A673 (cell line): ENCODE measurements at regions not wholly inside any gene's neighbourhood (a gene's known extent, or its start where the extent isn't known, plus 50 kb on each side); places are given as distances from the start of the nearest gene placed in this dataset.

Experiments
- BruUV-seq: library from RNA; stranded (reverse); fragments of 400-500 nt; replicated peaks from 2 replicates; lab custom pipeline; 2021; lab: Mats Ljungman, UMichigan
- CTCF ChIA-PET: fragments of 300-600 bp; sonication (Branson Sonifier 250); formaldehyde crosslinking; loops from one replicate; lab custom pipeline; 2022; ENCODE audit warnings: antibody characterized with exemption; lab: Charles Lee
- POLR2A ChIA-PET: fragments of 300-600 bp; sonication (Branson Sonifier 250); formaldehyde crosslinking; loops from one replicate; lab custom pipeline; 2022; ENCODE audit warnings: antibody characterized with exemption; ENCODE audit not compliant: low non-redundant PET; lab: Charles Lee
- DNase-seq: peaks from one replicate; pipeline ENCODE4 v3.0.0-alpha.2; 2015; ENCODE audit warnings: low spot score
- H3K27ac ChIP-seq: fragments of 200-600 bp; sonication (generic); 2 replicates; pipeline ENCODE4 v1.5.1; 2016; ENCODE audit warnings: mixed run types, low read depth, mild to moderate bottlenecking, mixed read lengths, antibody characterized with exemption, low read length; ENCODE audit not compliant: poor library complexity, severe bottlenecking
- H3K27me3 ChIP-seq: fragments of 200-600 bp; sonication (generic); replicated peaks from 2 replicates; pipeline ENCODE4 v1.6.1; 2017; ENCODE audit warnings: mixed run types, low read depth, mild to moderate bottlenecking, mixed read lengths, antibody characterized with exemption, low read length; ENCODE audit not compliant: insufficient read depth, poor library complexity
- H3K36me3 ChIP-seq: fragments of 200-600 bp; sonication (generic); 2 replicates; pipeline ENCODE4 v1.6.1; 2016; ENCODE audit warnings: mixed run types, mild to moderate bottlenecking, mixed read lengths, antibody characterized with exemption, low read length; ENCODE audit not compliant: insufficient read depth, poor library complexity, severe bottlenecking
- H3K4me1 ChIP-seq: fragments of 200-600 bp; sonication (generic); 2 replicates; pipeline ENCODE4 v1.6.1; 2017; ENCODE audit warnings: mixed run types, mild to moderate bottlenecking, mixed read lengths, antibody characterized with exemption, low read length; ENCODE audit not compliant: insufficient read depth, poor library complexity, severe bottlenecking
- H3K4me3 ChIP-seq: fragments of 200-600 bp; sonication (generic); 2 replicates; pipeline ENCODE4 v1.5.1; 2016; ENCODE audit warnings: low read depth, mixed run types, mild to moderate bottlenecking, mixed read lengths, low read length; ENCODE audit not compliant: poor library complexity, severe bottlenecking
- H3K9me3 ChIP-seq: fragments of 200-600 bp; sonication (generic); 2 replicates; pipeline ENCODE4 v1.6.1; 2016; ENCODE audit warnings: mixed run types, low read depth, mild to moderate bottlenecking, mixed read lengths, antibody characterized with exemption, low read length; ENCODE audit not compliant: poor library complexity, severe bottlenecking
- EZH2 ChIP-seq: fragments of 200-600 bp; sonication (generic); IDR thresholded peaks from 2 replicates; pipeline ENCODE4 v1.6.1; 2017; ENCODE audit warnings: borderline replicate concordance, low read depth, mild to moderate bottlenecking, mixed read lengths, antibody characterized with exemption, low read length; ENCODE audit not compliant: poor library complexity, severe bottlenecking
- intact Hi-C: fragments of 100-400 bp; cut with micrococcal nuclease; formaldehyde crosslinking; loops from one replicate; pipeline ENCODE4 v1.10.0; 2022; ENCODE audit not compliant: unreplicated experiment
- TF ChIP-seq, protein P1 (sequence below): fragments of 300-800, 200-600 bp; sonication (generic); conservative IDR thresholded peaks from 2 replicates; pipeline ENCODE4 v1.5.1; 2017; ENCODE audit warnings: low read depth, mild to moderate bottlenecking, antibody characterized with exemption, low read length, moderate library complexity, mixed read lengths

- no peak for TF ChIP-seq EZH2
- TF ChIP-seq, protein P1, sequence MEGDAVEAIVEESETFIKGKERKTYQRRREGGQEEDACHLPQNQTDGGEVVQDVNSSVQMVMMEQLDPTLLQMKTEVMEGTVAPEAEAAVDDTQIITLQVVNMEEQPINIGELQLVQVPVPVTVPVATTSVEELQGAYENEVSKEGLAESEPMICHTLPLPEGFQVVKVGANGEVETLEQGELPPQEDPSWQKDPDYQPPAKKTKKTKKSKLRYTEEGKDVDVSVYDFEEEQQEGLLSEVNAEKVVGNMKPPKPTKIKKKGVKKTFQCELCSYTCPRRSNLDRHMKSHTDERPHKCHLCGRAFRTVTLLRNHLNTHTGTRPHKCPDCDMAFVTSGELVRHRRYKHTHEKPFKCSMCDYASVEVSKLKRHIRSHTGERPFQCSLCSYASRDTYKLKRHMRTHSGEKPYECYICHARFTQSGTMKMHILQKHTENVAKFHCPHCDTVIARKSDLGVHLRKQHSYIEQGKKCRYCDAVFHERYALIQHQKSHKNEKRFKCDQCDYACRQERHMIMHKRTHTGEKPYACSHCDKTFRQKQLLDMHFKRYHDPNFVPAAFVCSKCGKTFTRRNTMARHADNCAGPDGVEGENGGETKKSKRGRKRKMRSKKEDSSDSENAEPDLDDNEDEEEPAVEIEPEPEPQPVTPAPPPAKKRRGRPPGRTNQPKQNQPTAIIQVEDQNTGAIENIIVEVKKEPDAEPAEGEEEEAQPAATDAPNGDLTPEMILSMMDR = no peak
- Histone ChIP-seq H3K27me3 (no peaks in the 10 kb centered on the region), H3K36me3 (no peaks in the 10 kb centered on the region), H3K27ac (no peak overlapping the region), H3K4me3 (no peak overlapping the region), H3K9me3 (no peaks in the 10 kb centered on the region), H3K4me1 (no peaks in the 10 kb centered on the region)
- intact Hi-C loops = no loop called here
- BruUV-seq = no TSS peak
- no peak for DNase-seq
- ChIA-PET CTCF (no interaction called here), POLR2A (no interaction called here)
These were observed 1676.8 kb upstream of the PCDH7 start for GRCh38 chr4:29043411-29043810.

DNA sequence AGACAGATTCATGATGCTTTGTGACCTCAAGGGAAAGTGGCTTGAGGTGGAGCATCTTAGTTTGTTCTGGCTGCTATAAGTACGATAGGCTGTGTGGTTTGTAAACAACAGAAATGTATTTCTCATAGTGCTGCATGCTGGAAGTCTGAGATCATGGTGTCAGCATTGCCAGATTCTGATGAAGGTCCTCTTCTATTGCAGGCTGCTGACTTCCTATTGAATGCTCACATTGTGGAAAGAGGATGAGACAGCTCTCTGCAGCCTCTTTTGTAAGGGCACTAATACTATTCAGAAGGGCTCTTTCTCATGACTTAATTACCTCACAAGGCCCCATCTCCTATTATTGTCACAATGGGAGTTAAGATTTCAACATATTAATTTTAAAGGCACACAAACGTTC lies 1674.0 kb upstream of the PCDH7 start:
- H3K27ac ChIP-seq = no peak overlapping the region
- no TSS peak for BruUV-seq
- ChIA-PET POLR2A (no interaction called here), CTCF (no interaction called here)
- no peak overlapping the region for H3K4me3 ChIP-seq
- intact Hi-C loops = no loop called here
- peak; percentile 3 for DNase-seq
- no peaks in the 10 kb centered on the region for H3K4me1 ChIP-seq
- no peaks in the 10 kb centered on the region for H3K36me3 ChIP-seq
- no peaks in the 10 kb centered on the region for H3K9me3 ChIP-seq
- TF ChIP-seq EZH2 = no peak
- TF ChIP-seq, protein P1 = no peak
- no peaks in the 10 kb centered on the region for H3K27me3 ChIP-seq

DNA sequence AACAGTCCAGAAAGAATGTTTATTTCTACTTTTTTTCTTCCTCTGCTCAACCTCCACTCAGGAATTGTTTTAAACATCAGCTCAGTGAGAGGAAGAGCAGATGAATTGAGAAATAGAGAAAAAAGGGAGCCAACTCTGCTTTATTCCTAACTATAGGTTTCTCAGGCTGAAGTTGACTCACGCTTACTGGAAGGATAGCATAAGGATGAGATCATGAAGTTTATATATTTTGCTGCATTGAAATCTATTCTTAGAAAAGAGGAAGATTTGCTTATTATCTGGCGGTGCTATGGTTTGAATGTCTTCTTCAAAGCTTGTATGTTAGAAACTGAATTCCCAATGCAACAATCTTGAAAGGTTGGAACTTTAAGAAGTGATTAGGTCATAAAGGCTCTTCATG lies 1673.4 kb upstream of the PCDH7 start:
- BruUV-seq = no TSS peak
- Histone ChIP-seq H3K9me3 (no peaks in the 10 kb centered on the region), H3K27ac (no peak overlapping the region), H3K4me1 (no peaks in the 10 kb centered on the region), H3K36me3 (no peaks in the 10 kb centered on the region), H3K27me3 (no peaks in the 10 kb centered on the region), H3K4me3 (no peak overlapping the region)
- no peak for DNase-seq
- TF ChIP-seq, protein P1 = no peak
- TF ChIP-seq EZH2 = no peak
- POLR2A ChIA-PET = no interaction called here
- intact Hi-C loops = no loop called here
- CTCF ChIA-PET = no interaction called here
